D721Med (cell line): ENCODE measurements at regions not wholly inside any gene's neighbourhood (a gene's known extent, or its start where the extent isn't known, plus 50 kb on each side); places are given as distances from the start of the nearest gene placed in this dataset.

Experiments
- DNase-seq: peaks from one replicate; pipeline ENCODE4 v3.0.0; 2011; ENCODE audit warnings: low spot score; ENCODE audit not compliant: insufficient read length
- FAIRE-seq: peaks from 2 replicates; lab custom pipeline; 2011; peaks lifted over from hg19 to GRCh38; lab: Jason Lieb, UNC
- TF ChIP-seq, protein P1 (sequence below): IDR thresholded peaks from 2 replicates; pipeline ENCODE4 v1.5.1; 2012; ENCODE audit warnings: mild to moderate bottlenecking, control low read depth; ENCODE audit not compliant: insufficient read depth; ENCODE audit errors: missing control alignments

DNA sequence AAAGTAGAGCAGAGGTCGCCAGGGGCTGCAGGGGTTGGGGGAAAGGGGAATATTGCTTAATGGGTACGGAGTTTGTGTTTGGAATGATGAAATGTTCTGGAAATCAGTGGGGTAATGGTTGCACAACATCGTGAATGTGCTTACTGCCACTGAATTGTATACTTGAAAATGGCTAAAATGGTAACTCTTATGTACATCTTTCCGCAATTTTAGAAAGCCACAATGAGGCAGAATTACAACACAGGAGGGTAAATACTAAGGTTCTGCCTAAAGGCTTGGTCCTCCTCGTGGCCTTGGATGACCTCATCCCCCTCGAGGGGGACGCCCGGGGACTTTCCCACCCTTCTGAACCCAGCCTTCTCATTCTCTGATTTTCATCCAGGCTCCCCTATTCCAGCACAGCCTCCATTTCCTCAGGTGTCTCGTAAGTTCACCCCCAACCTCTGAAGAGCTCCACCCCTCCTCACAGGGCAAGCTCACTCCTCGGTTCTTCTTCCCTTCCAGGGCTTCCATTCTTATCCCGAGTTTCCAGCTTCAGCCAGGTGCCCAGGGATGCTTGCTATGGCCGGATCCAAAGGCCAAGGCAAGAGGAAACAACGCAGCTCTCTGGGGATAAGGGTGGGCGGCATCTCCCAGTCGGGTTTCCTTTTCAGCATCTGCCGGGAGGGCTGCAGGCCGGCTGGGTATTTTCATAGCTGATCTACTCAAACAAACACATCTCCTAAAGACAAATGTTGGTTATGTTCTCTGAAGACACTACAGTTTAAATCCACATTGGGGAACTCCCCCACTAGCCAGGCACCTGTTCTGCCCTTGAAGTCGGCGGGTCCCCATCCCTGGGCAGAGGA, 71.3 kb upstream of the ACSL1 start:
- DNase-seq: no peak
- TF ChIP-seq, protein P1, sequence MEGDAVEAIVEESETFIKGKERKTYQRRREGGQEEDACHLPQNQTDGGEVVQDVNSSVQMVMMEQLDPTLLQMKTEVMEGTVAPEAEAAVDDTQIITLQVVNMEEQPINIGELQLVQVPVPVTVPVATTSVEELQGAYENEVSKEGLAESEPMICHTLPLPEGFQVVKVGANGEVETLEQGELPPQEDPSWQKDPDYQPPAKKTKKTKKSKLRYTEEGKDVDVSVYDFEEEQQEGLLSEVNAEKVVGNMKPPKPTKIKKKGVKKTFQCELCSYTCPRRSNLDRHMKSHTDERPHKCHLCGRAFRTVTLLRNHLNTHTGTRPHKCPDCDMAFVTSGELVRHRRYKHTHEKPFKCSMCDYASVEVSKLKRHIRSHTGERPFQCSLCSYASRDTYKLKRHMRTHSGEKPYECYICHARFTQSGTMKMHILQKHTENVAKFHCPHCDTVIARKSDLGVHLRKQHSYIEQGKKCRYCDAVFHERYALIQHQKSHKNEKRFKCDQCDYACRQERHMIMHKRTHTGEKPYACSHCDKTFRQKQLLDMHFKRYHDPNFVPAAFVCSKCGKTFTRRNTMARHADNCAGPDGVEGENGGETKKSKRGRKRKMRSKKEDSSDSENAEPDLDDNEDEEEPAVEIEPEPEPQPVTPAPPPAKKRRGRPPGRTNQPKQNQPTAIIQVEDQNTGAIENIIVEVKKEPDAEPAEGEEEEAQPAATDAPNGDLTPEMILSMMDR: no peak
- FAIRE-seq: no peak

- TF ChIP-seq, protein P1: no peak
- DNase-seq (no peak), FAIRE-seq (no peak)
These were observed 72.1 kb upstream of the ACSL1 start for GRCh38 chr4:184897895-184898294.

- no peak for DNase-seq
- no peak for FAIRE-seq
- TF ChIP-seq, protein P1: no peak
These were observed 73.0 kb upstream of the ACSL1 start for GRCh38 chr4:184898793-184899192.

GRCh38 chr4:184899261-184900134, 73.7 kb upstream of the ACSL1 start:
- no peak for FAIRE-seq

DNA sequence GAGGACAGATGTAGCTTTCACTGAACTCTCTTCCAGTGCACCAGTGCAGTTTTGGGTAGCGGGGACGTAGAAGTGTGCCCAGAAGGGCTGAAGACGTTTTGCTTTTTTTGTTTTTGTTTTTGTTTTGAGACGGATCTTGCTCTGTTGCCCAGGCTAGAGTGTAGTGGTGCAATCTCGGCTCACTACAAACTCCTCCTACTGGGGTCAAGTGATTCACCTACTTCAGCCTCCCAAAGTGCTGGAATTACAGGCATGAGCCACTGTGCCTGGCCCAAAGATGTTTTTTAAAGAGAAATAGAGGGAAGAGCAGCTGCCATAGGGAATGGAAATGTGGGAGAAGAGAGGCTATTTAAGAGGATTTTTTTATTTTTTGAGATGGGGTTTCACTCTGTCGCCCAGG, 74.4 kb upstream of the ACSL1 start:
- TF ChIP-seq, protein P1: no peak
- no peak for FAIRE-seq
- no peak for DNase-seq

More at GRCh38 chr4:184899261-184900134, 73.7 kb upstream of the ACSL1 start:
- DNase-seq: no peak
- TF ChIP-seq, protein P1: no peak

- no peak for DNase-seq
- FAIRE-seq: no peak
- TF ChIP-seq, protein P1: no peak
These were observed 76.8 kb upstream of the ACSL1 start for GRCh38 chr4:184902550-184902949.
